ENCODE measurements at regions not wholly inside any gene's neighbourhood (a gene's known extent, or its start where the extent isn't known, plus 50 kb on each side); places are given as distances from the start of the nearest gene placed in this dataset.

- H3K36me3 ChIP-seq = no peaks in the 10 kb centered on the region
- no peaks in the 10 kb centered on the region for H3K27me3 ChIP-seq
- no peaks in the 10 kb centered on the region for H3K4me1 ChIP-seq
- H3K4me3 ChIP-seq = no peak overlapping the region
- no peak overlapping the region for H3K27ac ChIP-seq
- TF ChIP-seq POLR2A (IDR thresholded peaks at IDR 0.05) (no peak), CTCF (IDR thresholded peaks at IDR 0.05) (no peak)
- H3K9me3 ChIP-seq = no peaks in the 10 kb centered on the region
- DNase-seq = no peak
Measured at GRCh38 chr21:27380303-27380702, 413.4 kb upstream of the ADAMTS5 start.

GRCh38 chr21:27379354-27379753, 412.5 kb upstream of the ADAMTS5 start:
- Histone ChIP-seq H3K9me3 (no peaks in the 10 kb centered on the region), H3K4me3 (no peak overlapping the region), H3K27ac (no peak overlapping the region), H3K4me1 (no peaks in the 10 kb centered on the region), H3K27me3 (no peaks in the 10 kb centered on the region), H3K36me3 (no peaks in the 10 kb centered on the region)
- no peak for DNase-seq
- TF ChIP-seq CTCF (IDR thresholded peaks at IDR 0.05) (no peak), POLR2A (IDR thresholded peaks at IDR 0.05) (no peak)

GRCh38 chr21:27372381-27372780, 405.5 kb upstream of the ADAMTS5 start:
- Histone ChIP-seq H3K36me3 (no peaks in the 10 kb centered on the region), H3K4me1 (no peaks in the 10 kb centered on the region), H3K27me3 (no peaks in the 10 kb centered on the region), H3K9me3 (no peaks in the 10 kb centered on the region), H3K27ac (no peak overlapping the region), H3K4me3 (no peak overlapping the region)
- DNase-seq = no peak
- TF ChIP-seq CTCF (IDR thresholded peaks at IDR 0.05) (no peak), POLR2A (IDR thresholded peaks at IDR 0.05) (no peak)

- no peak overlapping the region for H3K27ac ChIP-seq
- H3K4me1 ChIP-seq = no peaks in the 10 kb centered on the region
- no peak overlapping the region for H3K4me3 ChIP-seq
- TF ChIP-seq POLR2A (IDR thresholded peaks at IDR 0.05) (no peak), CTCF (IDR thresholded peaks at IDR 0.05) (no peak)
- no peaks in the 10 kb centered on the region for H3K36me3 ChIP-seq
- no peaks in the 10 kb centered on the region for H3K9me3 ChIP-seq
- H3K27me3 ChIP-seq = no peaks in the 10 kb centered on the region
- no peak for DNase-seq
Measured at GRCh38 chr21:27371975-27372331, 405.1 kb upstream of the ADAMTS5 start.

- no peaks in the 10 kb centered on the region for H3K9me3 ChIP-seq
- no peaks in the 10 kb centered on the region for H3K36me3 ChIP-seq
- no peak for TF ChIP-seq CTCF (IDR thresholded peaks at IDR 0.05)
- TF ChIP-seq POLR2A (IDR thresholded peaks at IDR 0.05) = no peak
- H3K4me3 ChIP-seq = no peak overlapping the region
- H3K27ac ChIP-seq = no peak overlapping the region
- no peak for DNase-seq
- no peaks in the 10 kb centered on the region for H3K4me1 ChIP-seq
- no peaks in the 10 kb centered on the region for H3K27me3 ChIP-seq
Measured at GRCh38 chr21:27371115-27371974, 404.5 kb upstream of the ADAMTS5 start.
